GM21526 (cell line): ENCODE measurements at regions not wholly inside any gene's neighbourhood (a gene's known extent, or its start where the extent isn't known, plus 50 kb on each side); places are given as distances from the start of the nearest gene placed in this dataset.

Experiments used
- ATAC-seq: cut with Tn5 transposase; IDR thresholded peaks from one replicate; pipeline ENCODE4 v1.9.1; 2021; ENCODE audit warnings: moderate library complexity; ENCODE audit not compliant: unreplicated experiment, low FRiP score

DNA sequence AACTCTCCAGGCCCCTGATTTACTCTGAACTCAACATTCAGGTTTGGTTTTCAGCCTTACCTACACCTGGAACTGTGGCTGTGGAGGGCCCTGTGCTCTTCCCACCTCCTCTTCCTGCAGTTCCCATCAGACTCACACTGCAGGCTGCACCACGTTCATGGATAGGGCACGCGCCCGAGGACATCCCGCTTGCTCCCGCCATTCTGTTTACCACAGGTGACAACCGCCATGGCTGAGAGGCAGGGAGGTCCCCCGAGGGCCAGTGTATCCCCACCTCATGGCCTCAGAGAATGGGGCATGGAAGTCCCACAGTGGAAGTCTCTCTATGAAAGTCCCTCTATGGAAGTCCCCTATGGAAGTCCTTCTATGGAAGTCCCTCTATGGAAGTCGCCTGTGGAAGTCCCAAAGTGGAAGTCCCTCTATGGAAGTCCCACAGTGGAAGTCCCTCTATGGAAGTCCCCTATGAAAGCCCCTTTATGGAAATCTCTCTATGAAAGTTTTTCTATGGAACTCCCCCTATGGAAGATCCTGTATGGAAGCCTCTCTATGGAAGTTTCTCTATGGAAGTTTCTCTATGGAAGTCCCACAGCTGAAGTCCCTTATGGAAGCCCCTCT lies 358.4 kb upstream of the SALL3 start:
- no peak for ATAC-seq

DNA sequence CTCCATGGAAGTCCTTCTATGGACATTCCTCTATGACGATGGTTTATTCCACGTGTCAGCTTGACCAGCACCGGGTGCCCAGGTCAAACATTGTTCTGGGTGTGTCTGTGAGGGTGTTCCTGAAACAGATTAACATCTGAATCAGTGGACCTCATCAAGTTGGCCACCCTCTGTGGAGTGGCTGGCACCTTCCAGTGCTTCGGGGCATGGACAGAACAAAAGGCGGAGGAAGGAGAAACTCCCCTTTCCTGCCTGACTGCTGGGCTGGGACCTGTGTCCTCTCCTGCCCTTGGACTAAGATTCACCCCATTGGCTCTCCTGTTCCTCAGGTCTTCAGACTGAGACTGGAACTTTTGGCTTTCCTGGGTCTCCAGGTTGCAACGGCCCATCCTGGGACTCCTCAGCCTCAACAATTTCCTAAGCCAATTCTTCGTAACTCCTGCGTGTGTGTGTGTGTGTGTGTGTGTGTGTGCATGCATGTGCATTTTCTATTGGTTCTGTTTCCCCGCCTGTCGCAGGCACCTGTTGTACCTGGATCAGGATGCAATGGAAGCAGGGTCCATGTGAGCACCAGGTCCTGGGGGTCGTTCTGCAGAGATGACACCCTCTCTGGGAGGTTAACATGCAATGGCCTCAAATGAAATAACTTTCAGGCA lies 357.2 kb upstream of the SALL3 start:
- ATAC-seq: no peak

DNA sequence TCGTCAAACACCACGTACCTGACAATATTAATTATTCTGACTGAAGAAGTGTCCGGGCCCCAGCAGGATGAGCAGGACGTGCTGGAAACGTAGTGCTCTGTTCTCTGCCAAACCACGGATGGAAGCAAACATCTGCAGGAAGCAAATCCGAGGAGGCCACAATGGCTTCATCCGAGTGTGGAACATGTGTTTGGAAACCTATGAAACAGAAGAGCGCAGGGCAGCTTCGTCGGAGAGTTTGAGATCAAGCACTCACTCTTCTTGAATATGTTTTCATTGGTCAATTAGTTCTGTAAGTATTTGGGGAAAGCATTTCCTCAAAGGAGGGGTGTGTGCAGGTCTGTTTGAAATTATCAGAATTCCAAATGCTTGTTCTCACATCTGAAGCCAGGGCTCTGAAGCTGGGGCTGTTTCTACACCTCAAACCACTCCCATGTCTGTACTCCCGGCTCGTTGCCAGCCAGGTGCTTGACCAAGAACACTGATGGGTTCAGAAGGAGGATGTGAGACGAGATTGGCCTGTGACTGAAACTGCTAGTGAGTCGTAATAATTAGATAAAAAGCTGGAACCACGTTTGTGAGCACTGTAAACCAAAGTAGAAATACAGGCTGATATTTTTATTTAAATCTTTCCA lies 356.6 kb upstream of the SALL3 start:
- ATAC-seq: no peak

DNA sequence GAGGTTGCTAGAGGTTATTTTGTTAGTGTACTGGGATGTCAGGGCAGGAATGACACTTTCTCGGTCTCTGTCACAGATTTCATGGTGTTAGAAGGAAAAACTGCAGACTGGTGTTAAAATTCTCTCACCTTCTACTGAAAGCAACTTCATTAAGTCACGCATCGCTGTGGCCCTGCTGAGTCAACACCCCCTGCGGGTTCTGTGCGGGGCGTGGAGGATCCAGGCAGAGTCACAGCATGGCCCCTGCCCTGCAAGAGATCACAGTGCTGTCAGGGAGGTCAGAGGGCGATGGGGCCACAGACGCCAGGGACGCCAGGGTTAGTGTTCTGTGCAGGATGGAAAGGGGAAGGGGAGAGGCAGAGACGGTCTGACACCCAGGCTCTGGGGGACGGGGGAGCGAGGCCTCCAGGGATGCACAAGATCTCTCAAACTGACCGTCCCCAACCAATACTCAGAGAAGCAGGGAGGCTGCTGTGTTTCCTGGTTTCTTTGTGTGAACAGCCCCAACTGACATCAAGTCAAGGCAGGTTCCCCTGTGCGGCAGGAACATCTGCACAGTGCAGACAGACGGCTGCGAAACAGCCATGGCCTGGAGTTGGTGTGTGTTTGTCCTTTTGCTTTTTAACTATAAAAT lies 354.9 kb upstream of the SALL3 start:
- ATAC-seq: no peak

DNA sequence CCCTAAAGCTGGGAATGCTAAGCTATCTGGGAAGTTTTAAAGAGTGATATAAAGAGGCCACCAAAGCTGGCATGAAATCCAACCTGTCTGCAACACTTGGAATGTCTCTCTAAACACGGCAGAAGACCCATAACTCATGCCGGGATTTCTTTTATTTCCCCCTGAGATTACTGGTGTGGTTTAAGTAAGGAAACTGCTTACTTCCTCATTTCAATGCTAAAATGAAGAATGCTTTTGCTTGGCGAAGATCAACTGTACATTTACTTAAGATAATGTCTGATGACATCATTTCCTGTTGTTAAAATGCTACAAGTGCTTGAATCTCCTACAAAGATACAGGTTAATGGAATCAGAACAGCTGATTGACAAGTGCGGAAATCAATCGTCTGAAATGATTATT lies 353.8 kb upstream of the SALL3 start:
- ATAC-seq: no peak

DNA sequence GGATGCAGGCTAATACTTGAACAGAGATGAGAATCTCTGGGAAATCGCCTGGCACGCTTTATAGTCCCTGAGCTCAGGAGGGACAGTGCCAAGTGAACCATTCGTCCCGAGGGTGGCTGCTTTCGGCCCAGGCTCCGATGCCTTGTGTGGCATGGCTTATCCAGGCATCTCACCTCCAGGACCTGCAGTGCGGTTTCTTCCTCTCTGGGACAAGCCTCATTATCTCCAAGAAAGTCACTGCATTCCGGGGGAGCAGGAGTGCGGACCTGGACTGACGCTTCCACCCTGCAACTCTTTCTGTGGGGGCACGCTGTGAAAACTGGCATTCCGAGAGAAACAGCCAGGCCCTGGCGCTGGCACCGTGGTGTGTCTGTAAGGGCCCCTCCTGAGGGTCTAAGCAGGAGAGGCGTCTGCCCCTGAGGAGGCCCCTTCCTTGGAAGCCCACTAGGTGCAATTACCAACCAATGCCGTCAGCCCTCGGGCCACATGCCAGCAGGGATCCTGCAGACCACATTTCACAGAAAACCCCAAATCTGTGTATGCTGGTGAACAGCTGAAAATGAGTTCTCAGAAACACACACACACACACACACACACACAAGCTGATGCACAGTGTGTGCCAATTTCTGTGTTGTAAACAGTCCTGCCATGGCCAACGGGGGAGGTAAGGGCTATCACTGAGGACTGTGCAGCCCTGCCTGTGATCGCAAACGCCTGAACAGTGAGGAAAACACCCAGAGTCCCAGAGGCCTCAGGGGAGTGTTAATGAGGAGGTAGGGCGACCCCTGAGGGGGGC lies 351.9 kb upstream of the SALL3 start:
- ATAC-seq: no peak

DNA sequence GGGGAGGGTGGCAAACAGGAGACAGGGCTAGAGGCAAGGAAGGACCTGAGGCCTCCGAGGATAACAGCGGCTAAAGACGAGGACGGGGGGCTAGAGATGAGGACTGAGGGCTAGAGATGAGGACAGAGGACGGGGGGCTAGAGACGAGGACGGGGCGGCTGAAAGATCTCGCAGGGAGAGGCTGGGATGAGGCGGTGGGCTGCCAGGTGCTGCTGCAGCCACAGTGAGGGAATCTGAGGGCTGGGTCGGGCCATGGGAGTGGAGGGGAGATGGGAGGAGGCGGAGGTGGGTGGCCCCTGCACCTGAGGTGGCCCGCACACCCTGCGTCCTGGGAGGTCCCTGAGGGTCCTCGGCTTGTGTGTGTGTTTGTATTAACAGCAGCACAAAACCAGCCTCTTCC lies 350.2 kb upstream of the SALL3 start:
- ATAC-seq: no peak

DNA sequence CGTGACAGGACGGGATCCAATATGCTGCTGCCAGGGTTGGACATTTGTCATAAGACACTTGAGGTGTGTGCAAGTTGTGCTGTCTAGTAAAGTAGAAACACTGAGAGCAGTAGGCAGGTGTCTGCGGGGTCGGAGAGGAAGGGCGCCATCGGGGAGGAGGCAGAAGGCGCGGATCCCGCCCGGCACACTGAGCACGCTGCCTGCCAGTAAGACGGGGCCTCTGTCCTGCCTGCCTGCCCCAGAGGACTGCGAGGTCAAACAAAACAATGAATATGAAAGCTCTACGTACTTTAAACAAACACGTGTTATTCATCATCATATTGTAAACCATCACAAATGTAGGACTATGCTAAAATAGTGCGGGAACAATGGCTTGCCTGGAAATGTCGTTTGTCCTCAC lies 349.3 kb upstream of the SALL3 start:
- no peak for ATAC-seq

DNA sequence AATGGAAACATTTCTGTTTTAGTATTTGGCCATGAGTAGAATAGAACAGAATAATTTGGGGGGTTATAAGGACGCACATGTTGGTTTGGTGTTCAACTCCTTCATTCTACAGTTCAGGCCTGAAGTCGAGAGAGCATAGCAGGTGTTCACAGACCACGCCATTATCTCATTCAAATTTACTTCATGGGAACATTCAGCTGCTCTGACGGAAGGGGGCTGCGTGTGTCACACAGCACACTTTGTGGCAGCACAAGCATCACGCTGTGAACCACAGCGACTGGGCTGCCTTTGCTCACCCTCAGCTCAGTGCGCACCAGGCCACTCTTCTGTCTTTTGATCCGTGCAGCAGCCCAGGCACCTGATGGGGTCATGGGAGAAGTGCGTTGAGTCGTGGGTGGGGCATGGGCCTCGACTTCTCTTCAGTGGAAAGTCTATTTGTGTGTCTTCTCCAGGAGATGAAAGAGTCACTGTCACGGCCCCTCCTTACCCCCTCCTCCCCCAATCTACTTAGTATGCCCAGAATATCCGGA lies 348.6 kb upstream of the SALL3 start:
- ATAC-seq: no peak

DNA sequence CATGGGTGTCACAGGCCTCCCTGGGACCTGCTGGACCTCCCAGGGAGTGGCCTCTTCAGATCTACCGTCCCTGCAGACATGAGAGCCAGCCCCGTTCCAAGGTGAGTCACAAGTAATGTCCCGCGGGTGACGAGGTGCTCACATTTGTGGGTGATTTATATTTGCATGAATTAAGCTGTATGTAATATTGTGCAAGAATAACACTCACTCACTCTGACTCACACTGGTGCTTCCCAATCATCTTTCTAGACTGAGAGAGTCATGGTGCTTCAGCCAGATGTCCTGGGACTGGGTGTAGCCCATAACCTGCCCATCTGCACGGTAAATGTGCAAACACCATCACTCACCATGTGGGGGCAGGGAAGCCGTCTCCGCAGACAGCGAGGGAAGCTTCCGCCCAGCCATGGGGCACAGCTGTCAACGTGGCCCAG lies 347.5 kb upstream of the SALL3 start:
- ATAC-seq: no peak

DNA sequence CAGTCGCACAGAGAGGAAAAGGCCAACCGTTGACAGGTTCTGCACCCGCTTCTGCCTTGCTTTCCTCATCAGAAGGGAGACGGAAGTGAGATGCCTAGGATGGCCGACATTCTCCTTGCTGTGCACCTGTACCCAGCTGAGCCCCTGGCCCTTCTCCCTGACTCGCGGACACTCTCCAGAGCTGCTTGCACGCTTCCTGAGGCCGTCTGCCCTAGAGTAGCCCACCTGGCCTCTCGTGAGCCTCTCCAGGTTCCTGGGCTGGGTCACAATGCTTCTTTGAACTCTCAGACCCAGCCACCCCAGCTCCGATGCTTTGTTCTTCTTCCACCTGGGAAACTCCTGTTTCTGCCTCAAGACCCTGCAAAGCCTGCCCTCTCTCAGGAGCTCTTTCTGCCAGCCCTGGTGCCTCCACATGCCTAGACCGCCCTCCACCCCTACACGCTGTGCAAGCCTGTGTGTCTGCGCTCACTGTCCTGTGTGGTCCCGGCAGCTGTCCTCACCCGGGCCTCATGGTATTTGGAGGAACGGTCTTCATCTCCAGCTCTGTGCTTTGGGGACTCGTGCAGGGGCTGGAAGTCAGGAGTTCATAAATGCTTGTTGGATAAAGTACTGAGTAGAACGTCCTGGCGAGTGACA lies 345.4 kb upstream of the SALL3 start:
- no peak for ATAC-seq

DNA sequence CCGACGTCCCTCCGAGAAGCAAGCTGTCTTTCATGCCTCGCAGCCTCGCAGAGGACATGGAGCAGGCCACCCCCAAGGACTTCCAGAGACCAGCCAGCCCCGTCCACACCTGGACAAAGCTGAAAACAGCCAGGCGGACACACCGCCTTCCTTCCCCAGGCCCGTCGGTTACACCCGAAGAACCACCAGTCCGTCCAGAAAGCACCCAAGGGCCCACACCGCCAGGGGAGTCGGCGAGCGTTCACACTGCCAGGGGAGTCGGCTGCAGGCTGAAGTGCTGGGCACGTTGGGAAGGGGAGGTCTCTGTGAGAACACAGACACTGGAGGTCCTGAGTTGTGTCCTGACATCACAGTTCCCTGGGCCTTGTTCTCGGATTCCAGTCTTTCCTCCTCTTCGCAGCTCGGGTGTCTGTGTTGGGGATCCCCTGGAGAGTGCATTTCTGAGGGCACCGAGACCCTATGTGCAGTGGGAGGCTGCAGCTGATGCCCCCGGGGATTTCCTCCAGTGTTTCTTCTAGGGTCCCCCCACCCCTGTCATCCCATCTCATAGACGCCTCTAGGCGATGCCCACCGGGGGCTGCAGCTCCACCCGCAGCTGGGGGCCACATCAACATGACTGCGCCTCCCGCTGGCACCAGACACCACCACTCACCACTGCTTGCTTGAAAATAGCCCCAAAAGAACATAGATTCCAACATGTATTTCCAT lies 344.4 kb upstream of the SALL3 start:
- ATAC-seq: no peak

DNA sequence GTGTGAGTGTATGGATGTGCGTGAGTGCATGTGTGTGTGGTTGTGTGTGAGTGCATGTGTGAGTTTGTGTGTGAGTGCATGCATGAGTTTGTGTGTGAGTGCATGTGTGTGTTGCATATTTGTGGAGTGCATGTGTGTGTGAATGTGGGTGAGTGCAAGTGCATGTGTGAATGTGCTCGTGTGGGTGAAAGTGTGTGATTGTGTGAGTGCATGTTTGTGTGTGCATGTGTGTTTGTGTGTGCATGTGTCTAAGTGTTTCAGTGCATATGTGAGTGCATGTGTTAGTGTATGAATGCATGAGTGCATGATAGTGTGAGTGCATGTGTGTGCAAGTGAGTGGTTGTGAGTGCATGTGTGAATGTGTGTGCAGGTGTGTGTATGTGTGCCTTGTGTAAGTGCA lies 343.4 kb upstream of the SALL3 start:
- ATAC-seq: no peak

DNA sequence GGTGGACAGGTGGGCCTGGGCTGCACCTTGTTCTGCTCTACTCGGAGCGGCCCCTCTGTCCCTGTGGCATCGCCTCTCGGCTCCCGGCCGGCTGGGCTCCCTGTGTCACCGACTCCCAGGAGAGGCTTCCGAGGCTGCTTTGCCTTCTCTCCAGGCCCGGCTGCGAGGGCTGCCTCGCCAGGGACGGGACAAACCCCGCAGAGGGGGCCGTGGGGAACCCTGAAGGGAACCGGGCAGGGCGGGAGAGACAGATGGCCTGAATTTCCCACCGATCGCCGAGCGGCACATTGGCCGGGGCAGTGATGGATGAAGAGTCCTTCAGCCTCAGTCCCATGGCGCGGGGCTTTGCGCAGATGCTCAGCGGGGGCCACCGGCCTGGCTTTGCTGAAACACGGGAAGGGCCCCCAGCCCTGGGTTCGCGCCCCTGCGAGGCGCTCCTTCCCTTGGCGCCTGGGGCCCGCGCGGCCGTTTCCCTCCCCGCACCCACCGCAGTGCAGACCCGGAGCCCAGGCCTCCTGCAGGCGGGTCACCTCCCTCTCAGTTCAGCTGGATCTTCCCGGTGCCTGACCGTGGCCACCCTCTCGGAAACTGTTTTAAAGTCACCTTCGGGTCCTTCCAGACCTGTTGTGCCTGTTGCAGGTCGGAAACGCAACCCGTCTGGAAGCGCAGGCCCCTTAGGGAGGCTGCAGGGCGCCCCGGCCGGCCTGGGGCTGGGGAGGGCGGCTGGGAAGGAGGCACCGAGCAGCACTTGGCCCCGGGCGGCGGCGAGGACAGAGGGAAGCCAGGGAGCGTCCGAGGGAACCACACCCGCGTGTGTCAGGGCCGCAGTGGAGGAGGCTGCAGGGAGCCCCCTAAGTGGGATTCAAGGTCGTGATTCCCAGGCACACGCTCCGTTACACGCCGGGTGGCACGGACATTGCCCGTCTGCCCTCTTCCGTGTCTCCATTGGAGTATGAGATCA lies 341.9 kb upstream of the SALL3 start:
- no peak for ATAC-seq

DNA sequence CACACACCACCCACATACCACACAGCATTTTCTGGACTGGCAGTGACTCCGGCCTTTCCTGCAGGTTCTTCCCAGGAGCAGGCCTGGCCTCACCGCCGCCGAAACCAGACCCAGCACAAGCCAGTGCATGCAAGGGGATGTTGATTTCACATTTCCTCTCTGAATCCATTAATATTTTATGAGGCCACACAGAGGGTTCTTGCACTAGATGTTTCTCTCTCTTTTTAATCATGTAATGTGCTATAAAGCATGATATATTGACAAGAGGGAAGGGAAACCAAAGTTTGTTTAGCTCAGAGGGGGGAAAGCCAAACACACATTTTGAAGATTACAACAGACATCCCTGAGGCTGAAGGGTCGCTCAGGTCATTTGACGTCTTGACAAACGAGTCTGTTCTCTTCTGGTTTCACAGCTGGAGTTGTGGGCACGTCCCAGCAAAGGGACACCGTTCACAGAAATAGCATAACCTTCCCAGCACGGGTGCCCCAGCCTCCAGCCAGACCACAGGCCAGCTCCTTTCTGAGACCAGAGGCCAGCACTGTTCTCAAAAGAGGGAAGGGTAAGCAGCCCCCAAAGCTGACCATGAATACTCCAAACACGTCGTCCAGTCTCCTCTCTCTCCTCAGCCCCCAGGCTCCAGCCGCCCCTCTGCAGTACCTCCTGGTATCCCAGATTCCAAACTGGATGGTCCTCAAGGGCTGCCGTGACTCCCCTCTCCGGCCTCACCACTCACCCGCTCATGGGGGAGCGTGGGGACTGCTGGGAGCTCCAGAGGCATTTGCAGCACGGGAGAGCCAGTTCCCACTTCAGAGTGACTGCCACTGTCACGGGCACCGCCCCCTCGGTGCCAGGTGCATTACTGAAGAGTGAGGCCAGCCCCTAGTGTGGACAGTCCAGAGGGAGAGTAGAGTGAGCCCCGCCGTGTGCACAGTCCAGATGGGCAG lies 340.3 kb upstream of the SALL3 start:
- ATAC-seq: no peak

DNA sequence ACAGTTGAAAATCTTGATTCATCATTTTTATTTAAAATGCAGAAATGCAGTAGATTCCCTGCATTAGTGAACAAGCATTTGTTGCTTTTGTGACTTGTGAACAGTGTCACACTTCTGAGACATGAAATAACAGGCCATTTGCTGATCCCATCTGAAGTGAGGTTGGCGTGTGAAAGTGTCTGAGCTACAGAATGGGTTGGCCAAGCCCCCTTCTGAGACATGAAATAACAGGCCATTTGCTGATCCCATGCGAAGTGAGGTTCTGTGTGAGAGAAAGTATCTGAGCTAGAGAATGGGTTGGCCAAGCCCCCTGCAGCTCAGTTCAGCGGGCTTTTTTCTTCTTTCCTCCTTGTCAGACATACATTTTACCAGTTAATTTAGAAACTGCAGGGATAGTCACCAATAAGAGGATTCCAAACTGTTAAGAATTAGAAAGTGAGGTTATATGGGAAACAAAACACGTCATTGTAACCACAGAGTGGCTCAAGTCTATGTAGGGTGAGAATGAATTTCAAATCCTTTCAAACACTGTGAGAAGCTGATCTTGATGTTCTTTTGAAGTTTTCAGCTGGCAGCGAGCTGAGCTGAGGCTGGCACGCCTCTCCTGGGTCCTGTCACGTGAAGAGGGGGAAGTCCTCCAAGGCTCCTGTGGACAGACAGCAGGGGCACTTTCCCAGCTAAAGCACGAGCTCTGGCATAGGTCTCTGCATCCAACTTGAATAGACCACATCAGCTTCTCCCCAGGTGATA lies 339.2 kb upstream of the SALL3 start:
- ATAC-seq: no peak
